Esophagus squamous epithelium (tissue), 4 donors: ENCODE measurements at regions not wholly inside any gene's neighbourhood (a gene's known extent, or its start where the extent isn't known, plus 50 kb on each side); places are given as distances from the start of the nearest gene placed in this dataset.

Experiments used
- POLR2A ChIP-seq, 4 donors: fragments of 450-650 bp; IDR thresholded peaks; one replicate each; pipeline ENCODE4 v1.6.1; 2017; ENCODE audit warnings: antibody characterized with exemption in 4 of 4, mild to moderate bottlenecking in 4 of 4, moderate library complexity in 3 of 4
- TF ChIP-seq, protein P1 (sequence below), 6 experiments: fragments of 450-650 bp in 4 of 6; fragments of 200-600 bp in 2 of 6; sonication (generic) in 2 of 6; IDR thresholded peaks; one replicate each; pipeline ENCODE4 v1.5.1; 2016 to 2019; ENCODE audit warnings: antibody characterized with exemption in 6 of 6, mild to moderate bottlenecking in 4 of 6, moderate library complexity in 4 of 6

- TF ChIP-seq, protein P1, sequence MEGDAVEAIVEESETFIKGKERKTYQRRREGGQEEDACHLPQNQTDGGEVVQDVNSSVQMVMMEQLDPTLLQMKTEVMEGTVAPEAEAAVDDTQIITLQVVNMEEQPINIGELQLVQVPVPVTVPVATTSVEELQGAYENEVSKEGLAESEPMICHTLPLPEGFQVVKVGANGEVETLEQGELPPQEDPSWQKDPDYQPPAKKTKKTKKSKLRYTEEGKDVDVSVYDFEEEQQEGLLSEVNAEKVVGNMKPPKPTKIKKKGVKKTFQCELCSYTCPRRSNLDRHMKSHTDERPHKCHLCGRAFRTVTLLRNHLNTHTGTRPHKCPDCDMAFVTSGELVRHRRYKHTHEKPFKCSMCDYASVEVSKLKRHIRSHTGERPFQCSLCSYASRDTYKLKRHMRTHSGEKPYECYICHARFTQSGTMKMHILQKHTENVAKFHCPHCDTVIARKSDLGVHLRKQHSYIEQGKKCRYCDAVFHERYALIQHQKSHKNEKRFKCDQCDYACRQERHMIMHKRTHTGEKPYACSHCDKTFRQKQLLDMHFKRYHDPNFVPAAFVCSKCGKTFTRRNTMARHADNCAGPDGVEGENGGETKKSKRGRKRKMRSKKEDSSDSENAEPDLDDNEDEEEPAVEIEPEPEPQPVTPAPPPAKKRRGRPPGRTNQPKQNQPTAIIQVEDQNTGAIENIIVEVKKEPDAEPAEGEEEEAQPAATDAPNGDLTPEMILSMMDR (IDR thresholded peaks at IDR 0.05), result no peak
- no peak for TF ChIP-seq POLR2A (IDR thresholded peaks at IDR 0.05)
These were observed 446.7 kb upstream of the B3GALT2 start for GRCh38 chr1:193633093-193633492.
